OCI-LY3 (cell line): ENCODE measurements at regions not wholly inside any gene's neighbourhood (a gene's known extent, or its start where the extent isn't known, plus 50 kb on each side); places are given as distances from the start of the nearest gene placed in this dataset.

Source experiments
- H2AFZ ChIP-seq: fragments of 200-600, 300-600 bp; shearing (Covaris generic); 2 replicates; pipeline ENCODE4 v1.6.0; 2014; ENCODE audit warnings: antibody characterized with exemption, low read depth, low read length
- H3K27ac ChIP-seq: fragments of 200-600, 300-600 bp; sonication (generic); 2 replicates; pipeline ENCODE4 v1.5.1; 2014; ENCODE audit warnings: mild to moderate bottlenecking, low read length, moderate library complexity, mixed read lengths
- H3K27me3 ChIP-seq: fragments of 200-600, 300-600 bp; sonication (generic); 2 replicates; pipeline ENCODE4 v1.6.1; 2014; ENCODE audit warnings: low read depth, low read length, mixed read lengths
- H3K36me3 ChIP-seq: fragments of 200-600, 300-600 bp; sonication (generic); replicated peaks from 2 replicates; pipeline ENCODE3; 2014; ENCODE audit warnings: low read depth, low read length, mixed read lengths
- H3K4me1 ChIP-seq: fragments of 300-600, 200-600 bp; sonication (generic); 2 replicates; pipeline ENCODE4 v1.6.1; 2014; ENCODE audit warnings: low read length, mixed read lengths
- H3K4me2 ChIP-seq: fragments of 200-600, 300-600 bp; sonication (generic); 2 replicates; pipeline ENCODE4 v1.6.1; 2014; ENCODE audit warnings: low read length, mixed read lengths
- H3K4me3 ChIP-seq: fragments of 300-600, 200-600 bp; sonication (generic); 2 replicates; pipeline ENCODE4 v1.5.1; 2014; ENCODE audit warnings: antibody characterized with exemption, mild to moderate bottlenecking, low read length, moderate library complexity
- H3K79me2 ChIP-seq: fragments of 300-600, 200-600 bp; shearing (Covaris generic); 2 replicates; pipeline ENCODE4 v1.6.1; 2014; ENCODE audit warnings: mild to moderate bottlenecking, low read length, mixed read lengths
- H3K9ac ChIP-seq: fragments of 300-600, 200-600 bp; shearing (Covaris generic); 2 replicates; pipeline ENCODE4 v1.6.0; 2014; ENCODE audit warnings: mild to moderate bottlenecking, low read length, moderate library complexity
- H3K9me3 ChIP-seq: fragments of 200-600, 300-600 bp; shearing (Covaris generic); 2 replicates; pipeline ENCODE4 v1.6.1; 2014; ENCODE audit warnings: low read length, mixed read lengths; ENCODE audit not compliant: insufficient read depth
- H4K20me1 ChIP-seq: fragments of 200-600, 300-600 bp; sonication (generic); 2 replicates; pipeline ENCODE4 v1.6.1; 2016; ENCODE audit warnings: low read length, mixed read lengths; ENCODE audit not compliant: insufficient read depth
- CTCF ChIP-seq: fragments of 200-600, 300-600 bp; sonication (generic); IDR thresholded peaks from 2 replicates; pipeline ENCODE4 v1.5.1; 2014; ENCODE audit warnings: antibody characterized with exemption, low read length, low read depth
- EZH2phosphoT487 ChIP-seq: fragments of 200-600 bp; shearing (Covaris generic); IDR thresholded peaks from 2 replicates; pipeline ENCODE4 v1.6.1; 2018; ENCODE audit warnings: antibody characterized with exemption, mixed run types, low read depth

- Histone ChIP-seq H3K4me1 (no peaks in the 10 kb centered on the region), H3K4me2 (no peak overlapping the region), H3K9ac (no peak overlapping the region), H3K4me3 (no peak overlapping the region), H3K27me3 (no peaks in the 10 kb centered on the region), H4K20me1 (no peaks in the 10 kb centered on the region), H3K27ac (no peak overlapping the region), H2AFZ (no peak overlapping the region), H3K9me3 (peaks cover 17% of the 10 kb centered on the region), H3K36me3 (no peaks in the 10 kb centered on the region), H3K79me2 (no peaks in the 10 kb centered on the region)
- TF ChIP-seq CTCF (no peak), EZH2phosphoT487 (no peak)
These were observed 65.6 kb downstream of the DDIT4L start for GRCh38 chr4:100124715-100125114.

GRCh38 chr4:100118181-100118580 is 72.1 kb downstream of the DDIT4L start:
- Histone ChIP-seq H3K27ac (no peak overlapping the region), H3K9me3 (no peaks in the 10 kb centered on the region), H2AFZ (no peak overlapping the region), H3K79me2 (no peaks in the 10 kb centered on the region), H3K4me1 (no peaks in the 10 kb centered on the region), H3K9ac (no peak overlapping the region), H3K4me3 (no peak overlapping the region), H4K20me1 (no peaks in the 10 kb centered on the region), H3K27me3 (no peaks in the 10 kb centered on the region), H3K4me2 (no peak overlapping the region), H3K36me3 (no peaks in the 10 kb centered on the region)
- TF ChIP-seq CTCF (no peak), EZH2phosphoT487 (no peak)

GRCh38 chr4:100117750-100118149 is 72.5 kb downstream of the DDIT4L start:
- Histone ChIP-seq H4K20me1 (no peaks in the 10 kb centered on the region), H2AFZ (no peak overlapping the region), H3K79me2 (no peaks in the 10 kb centered on the region), H3K9ac (no peak overlapping the region), H3K9me3 (no peaks in the 10 kb centered on the region), H3K27ac (no peak overlapping the region), H3K36me3 (no peaks in the 10 kb centered on the region), H3K27me3 (no peaks in the 10 kb centered on the region), H3K4me3 (no peak overlapping the region), H3K4me1 (no peaks in the 10 kb centered on the region), H3K4me2 (no peak overlapping the region)
- no peak for TF ChIP-seq EZH2phosphoT487
- TF ChIP-seq CTCF: 0 out of 2 replicates have a peak, but pooled peaks have one; percentile 20

GRCh38 chr4:100114909-100115308 is 75.4 kb downstream of the DDIT4L start:
- Histone ChIP-seq H3K9ac (no peak overlapping the region), H2AFZ (no peak overlapping the region), H3K9me3 (no peaks in the 10 kb centered on the region), H3K4me2 (no peak overlapping the region), H3K36me3 (no peaks in the 10 kb centered on the region), H3K27me3 (no peaks in the 10 kb centered on the region), H3K4me1 (no peaks in the 10 kb centered on the region), H4K20me1 (no peaks in the 10 kb centered on the region), H3K79me2 (no peaks in the 10 kb centered on the region), H3K27ac (no peak overlapping the region), H3K4me3 (no peak overlapping the region)
- no peak for TF ChIP-seq EZH2phosphoT487
- TF ChIP-seq CTCF: no peak
